ENCODE measurements at regions not wholly inside any gene's neighbourhood (a gene's known extent, or its start where the extent isn't known, plus 50 kb on each side); places are given as distances from the start of the nearest gene placed in this dataset.

DNA sequence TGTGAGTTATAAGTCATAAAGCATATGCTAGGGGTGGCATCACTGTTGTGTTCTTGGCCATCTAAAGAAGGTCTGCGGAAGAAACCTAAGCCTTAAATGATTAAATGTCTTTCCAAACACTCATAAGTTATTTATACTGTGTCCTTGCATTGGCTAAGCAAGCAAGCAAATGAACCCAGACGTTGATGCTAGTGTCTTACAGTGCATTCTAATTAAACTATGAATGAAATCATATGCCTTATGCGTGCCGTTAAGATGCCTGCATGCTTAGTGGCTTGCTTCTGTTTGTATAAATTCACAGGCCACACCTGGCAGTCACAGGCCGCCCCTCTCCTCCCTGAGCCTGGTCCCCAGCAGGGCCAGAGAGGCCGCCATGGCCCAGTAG, 49.9 kb downstream of the RIN2 start:
- TF ChIP-seq POLR2AphosphoS5 (IDR thresholded peaks at IDR 0.05; ENCODE audit: low read depth, low read length) (no peak), POLR2A (IDR thresholded peaks at IDR 0.05; ENCODE audit: low read depth, low read length) (no peak), TAF1 (IDR thresholded peaks at IDR 0.05; ENCODE audit: borderline replicate concordance, low read depth, low read length) (no peak)
- DNase-seq (ENCODE audit: insufficient read length) (no peak), FAIRE-seq (no peak)

DNA sequence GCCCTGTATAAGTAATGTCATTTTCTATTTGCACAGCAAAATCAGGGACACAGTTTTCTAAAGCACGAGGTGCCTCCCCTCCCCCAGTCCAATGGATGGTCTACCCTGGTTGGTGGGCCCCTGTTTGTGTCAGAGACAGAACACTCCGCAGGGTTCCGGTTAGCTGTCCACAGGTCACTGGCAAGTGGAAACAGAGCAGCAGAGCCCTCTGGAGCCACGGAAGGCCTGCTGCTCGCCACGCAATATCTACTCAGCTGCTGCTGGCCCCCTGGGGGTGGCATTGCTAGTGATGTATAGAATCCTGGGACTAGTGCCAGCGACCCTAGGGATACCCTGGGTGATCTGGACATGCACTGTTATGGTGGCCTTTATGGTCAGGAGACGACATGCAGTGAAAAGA, 50.4 kb downstream of the RIN2 start:
- FAIRE-seq (no peak), DNase-seq (ENCODE audit: insufficient read length) (no peak)
- no peak for TF ChIP-seq POLR2A (IDR thresholded peaks at IDR 0.05; ENCODE audit: low read depth, low read length)
- no peak for TF ChIP-seq POLR2AphosphoS5 (IDR thresholded peaks at IDR 0.05; ENCODE audit: low read depth, low read length)
- TF ChIP-seq TAF1 (IDR thresholded peaks at IDR 0.05; ENCODE audit: borderline replicate concordance, low read depth, low read length): no peak

DNA sequence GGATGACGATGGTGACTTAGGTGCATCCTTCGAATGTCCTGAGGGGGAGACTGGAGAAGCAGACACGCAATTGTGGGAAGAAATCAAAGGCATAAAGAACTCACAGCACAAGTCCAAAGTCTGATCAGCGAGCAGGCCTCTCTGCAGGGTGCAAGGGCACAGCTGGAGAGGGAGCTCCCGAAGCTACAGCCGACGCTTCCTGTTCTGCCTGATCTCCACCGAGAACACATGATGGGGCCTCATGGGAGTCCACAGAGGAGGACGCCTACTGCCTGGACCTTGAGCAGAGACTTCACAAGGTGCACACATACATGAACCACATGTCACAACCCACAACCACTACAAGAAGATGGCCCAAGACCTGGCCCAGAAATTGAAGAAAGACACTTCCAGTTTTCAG, 51.4 kb downstream of the RIN2 start:
- TF ChIP-seq POLR2AphosphoS5 (IDR thresholded peaks at IDR 0.05; ENCODE audit: low read depth, low read length): no peak
- no peak for TF ChIP-seq POLR2A (IDR thresholded peaks at IDR 0.05; ENCODE audit: low read depth, low read length)
- TF ChIP-seq TAF1 (IDR thresholded peaks at IDR 0.05; ENCODE audit: borderline replicate concordance, low read depth, low read length): no peak
- FAIRE-seq (no peak), DNase-seq (ENCODE audit: insufficient read length) (no peak)

DNA sequence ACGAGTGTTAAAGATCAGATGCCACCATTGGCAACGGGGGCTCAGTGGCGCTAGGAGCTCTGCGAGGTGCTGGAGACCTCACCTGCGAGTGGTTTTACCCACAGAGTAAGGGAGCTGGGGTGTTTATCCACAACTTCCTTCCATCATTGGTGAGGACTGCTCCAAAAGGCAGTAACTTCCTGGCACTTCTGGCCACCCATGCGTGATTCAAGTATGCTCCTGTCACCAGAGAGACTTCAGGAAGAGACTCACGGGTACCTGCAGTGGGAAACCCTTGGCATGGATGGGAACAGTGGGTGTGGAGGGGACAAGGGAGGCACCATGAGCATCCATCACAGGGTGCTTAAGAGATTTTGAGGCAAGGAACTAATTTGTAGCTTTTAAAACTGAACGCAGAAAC, 53.2 kb downstream of the RIN2 start:
- DNase-seq (ENCODE audit: insufficient read length) (no peak), FAIRE-seq (no peak)
- no peak for TF ChIP-seq POLR2AphosphoS5 (IDR thresholded peaks at IDR 0.05; ENCODE audit: low read depth, low read length)
- no peak for TF ChIP-seq POLR2A (IDR thresholded peaks at IDR 0.05; ENCODE audit: low read depth, low read length)
- no peak for TF ChIP-seq TAF1 (IDR thresholded peaks at IDR 0.05; ENCODE audit: borderline replicate concordance, low read depth, low read length)

DNA sequence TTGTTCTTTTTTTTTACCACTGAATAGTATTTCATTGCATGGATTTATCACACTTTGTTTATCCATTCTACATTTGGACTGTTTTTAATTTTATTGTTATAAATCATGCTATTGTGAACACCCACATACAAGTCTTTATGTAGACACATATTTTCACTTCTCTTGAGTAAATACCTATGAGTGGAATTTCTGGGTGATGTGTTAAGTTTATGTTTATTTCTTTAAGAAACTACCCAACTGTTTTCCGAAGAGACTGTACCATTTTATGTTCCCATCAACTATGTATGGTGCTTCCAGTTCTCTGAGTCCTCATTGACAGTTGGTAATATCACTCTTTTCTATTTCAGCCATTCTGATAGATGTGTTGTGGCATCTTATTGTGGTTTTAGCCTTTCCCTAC, 54.0 kb downstream of the RIN2 start:
- TF ChIP-seq POLR2AphosphoS5 (IDR thresholded peaks at IDR 0.05; ENCODE audit: low read depth, low read length) (no peak), TAF1 (IDR thresholded peaks at IDR 0.05; ENCODE audit: borderline replicate concordance, low read depth, low read length) (no peak), POLR2A (IDR thresholded peaks at IDR 0.05; ENCODE audit: low read depth, low read length) (no peak)
- no peak for DNase-seq (ENCODE audit: insufficient read length)
- no peak for FAIRE-seq

DNA sequence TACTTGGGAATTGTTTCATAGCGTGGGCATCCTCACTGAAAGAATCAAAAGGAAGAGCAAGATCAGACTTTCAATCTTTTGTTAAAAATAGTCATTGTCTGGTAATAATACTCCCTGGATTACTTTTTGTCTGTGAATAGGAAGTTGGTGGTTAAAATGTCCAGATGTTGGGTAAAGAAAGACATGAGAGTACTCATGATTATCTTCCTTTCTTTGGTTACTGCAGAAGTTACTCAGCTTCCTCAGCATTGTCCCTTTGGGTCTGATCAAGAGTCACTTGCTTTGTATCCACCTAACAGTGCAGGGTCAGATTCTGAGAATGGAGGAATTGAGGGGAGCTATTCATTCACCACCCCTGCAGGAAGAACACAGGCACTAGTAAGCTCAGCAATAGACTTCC, 54.6 kb downstream of the RIN2 start:
- no peak for DNase-seq (ENCODE audit: insufficient read length)
- no peak for FAIRE-seq
- no peak for TF ChIP-seq POLR2AphosphoS5 (IDR thresholded peaks at IDR 0.05; ENCODE audit: low read depth, low read length)
- TF ChIP-seq POLR2A (IDR thresholded peaks at IDR 0.05; ENCODE audit: low read depth, low read length): no peak
- TF ChIP-seq TAF1 (IDR thresholded peaks at IDR 0.05; ENCODE audit: borderline replicate concordance, low read depth, low read length): no peak

DNA sequence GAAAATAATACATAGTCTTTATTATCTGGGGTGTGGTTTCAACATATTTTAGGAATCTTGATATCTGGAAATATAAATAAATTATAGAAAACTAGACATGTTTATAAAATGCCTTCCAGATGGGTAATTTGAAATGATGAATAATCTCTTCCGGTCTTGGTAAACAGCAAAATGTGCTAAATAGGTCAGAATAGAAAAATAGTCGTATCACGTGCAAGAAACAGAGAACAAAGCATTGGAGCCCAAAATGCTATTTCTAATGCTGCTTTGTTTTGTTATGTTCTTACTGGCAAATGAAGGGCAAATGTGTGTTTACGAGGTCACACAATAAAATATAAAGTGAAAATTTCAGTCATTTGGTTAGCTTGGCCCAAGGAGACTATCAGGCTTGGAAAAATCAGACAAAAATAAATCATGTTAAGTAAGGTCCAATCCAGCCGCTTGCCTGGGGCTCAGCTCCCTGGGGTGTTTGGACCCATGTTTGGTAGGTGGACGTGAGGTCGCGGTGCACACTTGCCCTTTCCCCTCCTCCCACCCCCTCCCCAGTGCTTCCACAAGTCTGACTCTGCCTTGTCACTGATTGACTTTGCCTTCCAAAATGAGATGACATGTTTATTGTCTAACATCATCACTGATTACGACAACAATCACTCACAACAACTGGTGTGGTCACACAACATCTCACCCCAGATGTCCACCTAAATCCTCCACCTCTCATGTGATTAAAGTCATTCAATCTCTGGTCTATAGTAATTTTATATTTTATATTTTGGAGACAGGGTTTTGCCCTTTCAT, 56.0 kb downstream of the RIN2 start:
- no peak for FAIRE-seq
- no peak for TF ChIP-seq TAF1 (IDR thresholded peaks at IDR 0.05; ENCODE audit: borderline replicate concordance, low read depth, low read length)
- TF ChIP-seq POLR2A (IDR thresholded peaks at IDR 0.05; ENCODE audit: low read depth, low read length): no peak
- no peak for TF ChIP-seq POLR2AphosphoS5 (IDR thresholded peaks at IDR 0.05; ENCODE audit: low read depth, low read length)
- DNase-seq (ENCODE audit: insufficient read length): no peak

DNA sequence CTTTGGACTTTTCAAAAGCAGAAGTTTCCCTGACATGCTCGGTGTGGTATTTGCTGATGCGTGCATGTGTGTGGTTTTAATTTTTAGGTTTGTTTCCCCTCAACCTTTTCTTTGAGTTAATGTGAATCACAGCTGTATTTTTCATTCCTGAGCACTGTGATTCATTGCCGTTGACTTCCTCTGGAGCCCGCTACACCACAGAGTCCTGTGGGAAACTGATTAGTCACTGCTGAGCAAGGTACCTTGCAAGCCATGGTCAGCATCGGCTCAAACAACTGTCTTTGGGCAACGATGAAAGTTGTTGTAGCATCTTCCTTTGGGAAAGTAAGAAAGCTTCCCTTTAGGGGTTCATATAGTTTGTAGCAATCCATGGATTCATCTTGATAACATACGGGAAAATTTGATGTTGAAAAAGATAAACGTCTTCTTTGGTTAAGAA, 57.5 kb downstream of the RIN2 start:
- TF ChIP-seq POLR2AphosphoS5 (IDR thresholded peaks at IDR 0.05; ENCODE audit: low read depth, low read length) (no peak), TAF1 (IDR thresholded peaks at IDR 0.05; ENCODE audit: borderline replicate concordance, low read depth, low read length) (no peak), POLR2A (IDR thresholded peaks at IDR 0.05; ENCODE audit: low read depth, low read length) (no peak)
- FAIRE-seq (no peak), DNase-seq (ENCODE audit: insufficient read length) (no peak)

DNA sequence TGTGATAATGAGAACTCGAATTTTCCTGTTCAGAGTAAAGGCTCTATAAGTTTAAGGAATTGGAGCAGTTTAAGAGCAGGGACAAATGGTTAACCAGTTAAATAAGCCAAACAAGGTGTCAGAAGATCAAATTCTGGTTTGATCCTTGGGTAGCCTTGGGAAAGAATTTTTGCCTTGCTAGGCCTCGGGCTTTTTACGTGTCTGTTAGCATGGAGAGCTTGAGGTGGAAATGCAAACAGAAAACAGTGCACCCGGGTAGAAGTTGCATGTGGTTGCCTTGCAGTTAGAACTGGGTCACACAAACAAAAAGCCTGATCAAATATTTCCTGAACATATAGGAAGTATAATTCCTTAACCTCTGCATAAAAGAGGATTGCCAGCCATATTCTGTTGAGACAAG, 58.3 kb downstream of the RIN2 start:
- DNase-seq (ENCODE audit: insufficient read length): no peak
- no peak for FAIRE-seq
- TF ChIP-seq POLR2A (IDR thresholded peaks at IDR 0.05; ENCODE audit: low read depth, low read length) (no peak), TAF1 (IDR thresholded peaks at IDR 0.05; ENCODE audit: borderline replicate concordance, low read depth, low read length) (no peak), POLR2AphosphoS5 (IDR thresholded peaks at IDR 0.05; ENCODE audit: low read depth, low read length) (no peak)

DNA sequence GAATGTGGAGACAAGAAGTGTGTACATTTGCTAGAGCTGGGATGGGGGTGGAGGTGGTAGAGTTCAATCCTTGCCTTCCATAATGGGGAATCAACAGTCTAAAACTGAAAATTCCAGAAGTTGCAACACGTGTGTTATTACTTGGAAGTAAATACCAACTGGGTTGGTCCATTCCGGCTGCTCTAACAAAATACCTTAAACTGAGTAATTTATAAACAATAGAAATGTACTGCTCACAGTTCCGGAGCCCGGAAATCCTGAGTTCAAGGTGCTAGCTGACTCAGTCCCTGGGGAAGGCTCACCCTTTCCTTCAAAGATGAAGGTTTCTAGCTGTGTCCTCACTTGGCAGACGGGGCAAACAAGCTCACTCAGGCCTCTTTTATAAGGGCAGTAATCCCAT, 59.0 kb downstream of the RIN2 start:
- FAIRE-seq (no peak), DNase-seq (ENCODE audit: insufficient read length) (no peak)
- TF ChIP-seq TAF1 (IDR thresholded peaks at IDR 0.05; ENCODE audit: borderline replicate concordance, low read depth, low read length): no peak
- no peak for TF ChIP-seq POLR2A (IDR thresholded peaks at IDR 0.05; ENCODE audit: low read depth, low read length)
- TF ChIP-seq POLR2AphosphoS5 (IDR thresholded peaks at IDR 0.05; ENCODE audit: low read depth, low read length): no peak

DNA sequence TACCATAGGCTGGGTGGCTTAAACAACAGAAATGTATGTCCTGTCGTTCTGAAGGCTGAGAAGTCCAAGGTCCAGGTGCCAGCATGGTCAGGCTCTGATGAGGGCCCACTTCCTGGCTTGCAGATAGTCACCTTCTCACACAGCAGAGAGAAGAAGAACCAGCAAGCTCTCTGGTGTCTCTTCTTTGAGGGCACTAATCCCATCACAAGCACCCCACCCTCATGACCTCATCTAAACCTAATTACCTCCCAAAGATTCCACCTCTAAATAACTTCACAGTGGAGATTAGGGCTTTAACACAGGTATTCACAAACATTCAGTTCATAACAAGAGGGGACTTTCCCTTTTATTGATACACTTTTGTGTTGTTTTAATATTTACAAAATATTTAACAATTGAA, 61.1 kb downstream of the RIN2 start:
- DNase-seq (ENCODE audit: insufficient read length) (no peak), FAIRE-seq (no peak)
- no peak for TF ChIP-seq TAF1 (IDR thresholded peaks at IDR 0.05; ENCODE audit: borderline replicate concordance, low read depth, low read length)
- TF ChIP-seq POLR2A (IDR thresholded peaks at IDR 0.05; ENCODE audit: low read depth, low read length): no peak
- TF ChIP-seq POLR2AphosphoS5 (IDR thresholded peaks at IDR 0.05; ENCODE audit: low read depth, low read length): no peak

DNA sequence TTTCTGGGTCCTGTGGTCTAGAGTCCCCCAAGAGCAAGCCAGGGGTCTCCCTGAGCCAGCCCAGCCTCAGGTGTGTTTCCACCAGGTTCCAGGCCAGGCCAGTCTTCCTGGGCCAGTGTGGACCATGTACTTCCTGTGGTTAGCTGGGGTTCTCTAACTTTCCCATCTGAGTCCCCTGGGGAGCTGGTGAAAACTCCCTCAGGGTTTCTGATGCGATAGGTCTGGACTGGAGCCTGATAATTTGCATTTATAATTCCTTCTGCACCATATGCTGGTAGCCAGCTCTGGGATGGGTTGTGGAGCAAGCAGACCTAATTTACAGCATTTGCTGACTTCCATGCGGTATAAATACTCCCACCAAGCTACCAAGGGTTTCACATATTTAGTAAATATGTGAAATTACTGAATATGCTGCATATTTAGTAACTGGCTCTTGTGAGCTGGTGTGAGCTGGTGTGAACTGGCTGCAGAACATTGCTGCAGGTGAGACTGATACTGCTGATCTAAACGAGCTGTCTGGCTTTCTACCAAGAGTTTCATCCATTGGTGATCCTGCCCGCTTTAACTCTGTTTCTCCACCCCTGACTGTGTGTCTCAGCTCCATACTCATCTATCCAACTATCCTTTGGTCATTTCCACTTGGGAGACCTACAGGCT, 62.6 kb downstream of the RIN2 start:
- TF ChIP-seq POLR2A (IDR thresholded peaks at IDR 0.05; ENCODE audit: low read depth, low read length): no peak
- no peak for TF ChIP-seq TAF1 (IDR thresholded peaks at IDR 0.05; ENCODE audit: borderline replicate concordance, low read depth, low read length)
- no peak for TF ChIP-seq POLR2AphosphoS5 (IDR thresholded peaks at IDR 0.05; ENCODE audit: low read depth, low read length)
- no peak for FAIRE-seq
- DNase-seq (ENCODE audit: insufficient read length): no peak
